HG03460 (cell line): ENCODE measurements at regions not wholly inside any gene's neighbourhood (a gene's known extent, or its start where the extent isn't known, plus 50 kb on each side); places are given as distances from the start of the nearest gene placed in this dataset.

Experiments used
- ATAC-seq: cut with Tn5 transposase; IDR thresholded peaks from one replicate; pipeline ENCODE4 v1.9.1; 2021; ENCODE audit not compliant: unreplicated experiment

DNA sequence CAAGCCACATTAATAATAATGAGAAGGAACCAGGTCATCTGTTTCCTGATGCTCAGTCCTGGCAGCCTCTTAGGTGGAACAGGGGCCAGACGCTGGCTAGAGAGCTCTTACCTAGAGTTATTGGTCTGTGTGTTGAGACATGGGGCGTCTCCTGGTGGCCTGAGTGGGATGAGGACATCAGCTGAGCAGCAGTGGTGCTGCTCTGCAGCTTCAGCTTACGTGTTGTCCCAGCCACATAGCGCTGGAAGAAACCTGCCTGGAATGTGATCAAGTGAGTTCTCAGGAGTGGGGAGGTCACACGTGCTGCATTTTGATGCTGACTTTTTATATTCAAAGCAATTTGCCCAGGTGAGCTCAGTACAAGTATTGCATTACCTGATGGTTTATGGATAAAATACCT lies 355.4 kb downstream of the CDH26 start:
- no peak for ATAC-seq

DNA sequence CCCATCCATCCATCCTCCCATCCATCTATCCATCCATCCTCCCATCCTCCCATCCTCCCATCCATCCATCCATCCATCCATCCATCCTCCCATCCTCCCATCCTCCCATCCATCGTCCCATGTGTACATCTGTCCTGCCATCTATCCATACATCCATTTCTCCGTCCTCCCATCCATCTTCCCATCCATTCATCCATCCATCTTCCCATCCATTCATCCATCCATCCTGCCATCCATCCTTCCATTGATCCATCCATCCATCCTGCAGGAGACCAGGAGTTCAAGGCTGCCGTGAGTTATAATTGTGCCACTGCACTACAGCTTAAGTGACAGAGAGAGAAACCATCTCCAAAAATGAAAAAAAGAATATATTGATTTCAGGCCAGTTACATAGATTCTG lies 356.5 kb downstream of the CDH26 start:
- ATAC-seq, result no peak

DNA sequence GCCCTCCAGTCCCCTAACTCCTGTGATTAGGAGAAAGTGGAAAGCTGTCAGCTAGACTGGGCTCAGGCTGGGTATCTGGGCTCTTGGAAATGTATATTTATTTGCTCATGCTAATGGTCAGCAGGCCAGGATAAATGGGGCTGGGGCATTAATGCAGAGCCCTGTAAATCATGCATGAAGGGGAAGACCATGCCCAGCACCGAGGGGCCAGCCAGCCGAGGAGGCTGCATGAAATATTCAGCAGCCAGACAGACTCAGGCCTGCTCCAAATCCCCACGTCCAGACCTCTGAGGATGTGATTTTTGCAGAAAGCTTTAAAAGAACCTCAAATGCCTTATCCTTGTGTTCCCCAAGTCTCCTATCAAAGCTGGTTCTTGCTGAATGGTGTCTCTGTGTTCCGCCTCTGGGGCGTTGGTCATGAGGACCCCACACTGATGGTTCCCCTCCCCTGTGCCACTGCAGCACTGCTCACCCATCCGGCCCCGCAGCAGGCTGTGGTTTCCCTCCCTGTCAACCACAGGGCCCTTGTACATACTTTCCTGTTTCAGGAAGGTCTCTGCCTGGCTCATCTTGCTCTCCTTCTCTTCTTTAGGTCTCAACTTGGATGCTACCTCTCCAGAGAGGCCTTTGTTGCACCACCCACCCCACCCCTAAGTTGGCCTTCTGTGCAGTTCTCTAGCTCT lies 358.4 kb downstream of the CDH26 start:
- ATAC-seq, result no peak

DNA sequence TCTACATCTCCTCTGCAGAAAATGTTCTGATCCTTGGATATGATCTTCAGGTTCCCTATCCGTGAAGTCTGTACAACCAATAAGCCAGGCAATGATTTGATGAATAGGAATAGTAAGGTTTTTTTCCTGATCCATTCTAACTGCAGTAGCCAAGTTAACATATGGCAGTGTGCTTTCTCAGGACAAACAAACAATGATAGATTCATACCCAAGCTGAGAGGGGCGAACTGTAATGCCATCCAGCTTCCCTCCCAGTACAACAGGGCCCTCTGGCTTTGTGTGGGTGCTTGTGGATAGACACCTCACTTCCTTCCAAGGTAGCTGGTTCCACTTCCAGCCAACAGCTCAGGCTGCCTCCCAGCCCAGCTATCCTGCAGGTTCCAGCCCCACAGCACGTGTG lies 359.2 kb downstream of the CDH26 start:
- ATAC-seq, result no peak

DNA sequence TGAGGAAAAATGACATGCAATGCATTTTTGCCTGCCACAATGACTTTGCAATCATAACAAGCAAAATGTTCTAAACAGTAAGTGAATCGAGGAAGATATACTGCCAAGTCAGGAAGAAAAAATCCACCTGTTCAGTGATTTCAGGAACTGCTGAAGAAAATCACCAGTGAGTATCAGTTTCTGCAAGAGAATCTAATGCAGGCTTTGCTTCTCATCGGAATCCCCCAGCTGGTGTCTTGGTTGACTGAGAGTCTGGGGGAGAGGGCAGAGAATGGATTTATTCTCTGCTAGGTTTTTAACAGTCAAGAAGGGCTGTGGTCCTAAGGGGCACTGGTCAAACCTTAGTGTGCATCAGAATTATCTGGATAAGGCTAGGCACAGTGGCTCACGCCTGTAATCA lies 363.4 kb downstream of the CDH26 start:
- ATAC-seq, result no peak

DNA sequence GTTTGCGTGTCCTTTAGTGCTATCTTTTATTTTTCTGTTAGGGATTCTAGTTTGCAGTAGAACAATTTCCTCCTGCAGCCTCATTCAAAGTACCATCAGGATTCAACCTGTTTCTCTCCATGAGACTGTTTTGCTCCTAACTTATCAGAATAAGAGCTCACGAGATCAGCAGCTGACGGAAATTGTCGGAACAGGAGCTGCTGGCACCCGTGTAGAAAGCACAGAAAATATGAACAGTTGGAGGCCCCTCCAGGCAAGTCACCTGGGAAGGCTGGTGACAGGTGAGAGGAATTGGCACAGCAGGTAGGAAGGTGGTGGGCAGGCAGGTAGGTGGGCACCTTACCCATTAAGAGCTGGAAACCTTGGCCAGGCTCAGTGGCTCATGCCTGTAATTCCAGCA lies 368.6 kb downstream of the CDH26 start:
- no peak for ATAC-seq

DNA sequence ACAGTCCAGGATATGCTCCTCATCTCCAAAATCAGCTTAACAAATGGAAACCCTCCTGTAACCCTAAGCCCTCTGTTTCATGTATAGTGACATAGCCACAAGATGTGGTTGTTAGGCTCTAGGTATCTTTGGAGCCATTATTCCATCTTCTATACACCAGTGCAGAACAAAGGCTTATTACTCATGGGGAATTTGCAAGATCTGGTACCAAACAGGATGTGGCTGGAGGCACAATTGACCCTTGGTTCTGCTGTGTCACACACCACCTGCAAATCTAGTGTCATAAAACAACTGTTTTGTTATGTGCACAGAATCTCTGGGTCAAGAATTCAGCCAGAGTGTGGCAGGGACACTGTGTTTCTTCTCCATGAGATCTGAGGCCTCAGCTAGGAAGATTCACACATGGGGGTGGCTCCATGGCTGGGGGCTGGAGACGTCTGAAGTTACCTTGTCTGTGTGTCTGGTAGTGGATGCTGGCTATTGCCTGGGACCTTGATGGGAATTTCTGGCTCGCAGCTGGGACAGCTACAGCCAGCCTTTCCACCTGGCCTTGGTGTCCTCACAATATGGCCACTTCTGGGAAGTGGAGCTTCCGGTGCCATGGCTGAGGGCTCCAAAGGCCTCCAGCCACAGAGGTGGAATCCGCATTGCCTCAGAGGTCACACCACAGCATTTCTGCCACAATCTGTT lies 369.9 kb downstream of the CDH26 start:
- no peak for ATAC-seq

DNA sequence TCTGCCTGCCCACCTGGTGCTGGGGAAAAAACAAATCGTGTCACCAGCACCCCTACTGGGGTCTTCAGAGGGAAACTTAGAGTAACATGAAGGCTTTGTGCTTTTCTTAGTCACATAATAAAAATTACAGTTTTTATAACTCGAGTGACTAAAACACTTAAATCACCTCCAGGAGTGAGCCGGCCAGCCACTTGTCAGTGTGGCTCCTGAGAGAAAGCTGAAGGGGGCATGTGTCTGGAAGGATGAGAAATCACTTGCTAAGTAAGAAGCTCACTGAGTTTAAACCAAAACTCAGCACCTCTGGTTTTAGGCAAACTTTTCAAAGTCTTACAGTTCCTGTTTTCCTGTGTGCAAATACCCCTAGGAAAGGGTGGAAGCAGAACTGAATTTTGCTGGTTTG lies 372.2 kb downstream of the CDH26 start:
- ATAC-seq, result no peak

DNA sequence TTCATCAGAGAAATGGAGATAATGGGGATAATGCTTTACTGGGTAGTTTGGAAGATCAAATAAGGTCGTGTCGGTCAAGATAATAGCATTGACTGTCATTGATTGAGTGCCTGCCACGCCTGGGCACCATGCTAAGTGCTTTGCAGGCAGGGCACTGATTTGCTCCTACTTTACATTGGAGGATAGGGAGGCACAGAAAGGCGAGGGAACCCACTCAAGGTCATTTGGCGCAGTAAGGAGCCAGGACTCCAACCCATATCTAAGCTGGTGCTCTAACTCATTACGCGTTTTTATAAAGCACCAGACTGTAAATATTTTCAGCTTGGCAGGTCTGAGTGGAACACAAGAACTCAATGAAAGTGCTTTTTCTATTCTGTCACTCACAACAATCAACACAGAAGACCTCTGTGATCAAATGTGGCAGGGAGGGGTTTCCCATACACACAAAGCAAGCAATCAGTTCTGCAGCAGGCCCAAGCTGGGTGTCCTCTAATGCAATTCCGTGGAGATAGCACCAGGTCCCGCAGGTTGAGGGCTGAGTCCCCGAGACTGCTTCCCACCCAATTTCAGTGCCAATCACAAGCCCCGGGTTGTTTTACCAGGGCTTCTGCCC lies 373.6 kb downstream of the CDH26 start:
- no peak for ATAC-seq

DNA sequence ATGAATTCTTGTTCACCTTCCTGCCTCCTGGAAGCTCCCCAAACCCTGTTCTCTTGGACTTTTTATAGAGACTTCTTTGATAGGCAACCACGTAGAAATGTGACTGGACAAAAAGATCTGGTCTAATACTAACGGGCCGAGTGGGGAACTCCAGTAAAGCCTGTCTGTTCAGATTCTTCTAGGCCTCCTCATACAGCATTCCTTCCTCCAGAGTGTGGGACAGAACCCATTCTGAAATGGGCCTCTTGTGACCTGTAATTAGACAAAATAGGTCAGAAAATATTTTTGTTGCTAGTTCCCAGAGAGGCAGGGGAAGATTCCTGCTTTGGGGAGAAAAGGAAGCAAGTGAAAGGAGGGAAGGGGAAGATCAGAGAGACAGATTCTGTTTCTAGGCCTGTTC lies 374.3 kb downstream of the CDH26 start:
- no peak for ATAC-seq

DNA sequence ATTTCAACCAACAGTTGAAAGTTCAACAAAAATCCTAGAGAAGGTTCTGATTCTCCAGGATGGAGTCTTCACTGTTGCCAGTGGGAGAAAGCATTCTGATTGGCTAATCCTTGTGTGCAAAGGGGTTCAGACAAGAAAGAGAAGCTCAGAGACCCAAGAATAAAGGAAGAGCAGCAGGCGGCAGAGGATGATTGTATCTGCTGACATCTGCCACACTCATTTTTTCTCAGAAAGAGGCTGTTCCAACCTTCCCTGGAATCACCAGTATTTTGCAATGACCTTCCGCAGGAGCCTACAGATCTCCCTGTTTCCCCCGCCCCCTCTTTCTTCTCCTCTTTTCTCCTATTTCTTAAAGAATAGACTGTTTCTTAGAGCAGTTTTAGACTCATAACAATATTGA lies 376.7 kb downstream of the CDH26 start:
- ATAC-seq, result no peak

DNA sequence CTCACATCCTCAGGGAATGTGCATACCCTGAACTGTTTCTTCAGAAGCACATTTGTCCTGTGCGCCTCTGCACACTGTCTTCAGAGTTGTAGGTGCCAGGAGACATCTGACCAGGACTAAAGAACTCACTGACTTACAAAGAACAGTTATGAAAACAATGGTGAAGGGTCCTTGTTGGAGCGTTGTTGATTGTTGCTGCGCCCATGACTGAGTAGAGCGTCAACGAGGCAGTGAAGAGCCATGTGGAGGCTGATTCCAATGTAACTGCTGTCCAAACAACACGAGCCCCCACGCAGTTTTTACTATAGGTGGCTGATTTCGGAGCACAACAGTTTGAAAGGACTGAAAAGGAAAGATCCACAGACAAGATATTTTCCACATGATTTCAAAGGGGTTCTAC lies 380.3 kb downstream of the CDH26 start:
- no peak for ATAC-seq

DNA sequence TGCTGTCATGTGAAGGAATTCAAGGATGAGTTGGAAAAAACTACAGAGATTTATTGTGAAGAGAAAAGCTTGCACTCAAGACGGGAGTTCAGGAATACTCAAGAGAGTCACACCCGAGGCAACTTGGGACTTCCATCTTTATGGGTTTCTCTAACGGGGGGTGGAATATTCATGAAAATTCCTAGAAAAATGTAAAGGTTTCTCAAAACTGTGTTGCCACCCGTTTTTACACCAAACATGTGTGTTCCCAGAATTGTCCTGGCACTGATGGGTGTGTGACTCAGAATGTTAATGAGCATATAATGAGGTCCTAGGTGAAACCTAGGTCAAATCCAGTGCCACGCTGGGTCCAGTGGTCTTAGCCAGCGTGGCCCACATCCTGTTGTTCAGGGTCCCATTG lies 381.5 kb downstream of the CDH26 start:
- no peak for ATAC-seq

DNA sequence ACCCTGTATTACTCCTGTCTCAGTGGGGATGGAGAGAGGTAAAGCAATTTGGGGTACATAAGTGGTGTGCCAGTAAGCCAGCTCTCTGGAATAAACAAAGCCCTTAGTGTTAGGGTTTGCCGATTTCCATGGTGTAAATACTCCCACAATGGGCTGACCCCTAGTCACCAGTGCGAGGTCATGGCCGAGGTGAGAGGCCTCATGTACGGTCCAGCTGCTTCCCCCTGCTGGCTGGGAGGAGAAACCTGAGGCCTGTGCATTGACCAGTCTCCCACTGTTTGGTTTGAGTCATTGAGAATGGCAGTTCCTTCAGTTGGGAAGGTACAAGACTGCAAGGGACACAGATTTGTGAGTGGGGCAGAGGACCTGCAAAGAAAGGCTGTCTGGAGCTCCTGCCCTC lies 382.0 kb downstream of the CDH26 start:
- no peak for ATAC-seq

DNA sequence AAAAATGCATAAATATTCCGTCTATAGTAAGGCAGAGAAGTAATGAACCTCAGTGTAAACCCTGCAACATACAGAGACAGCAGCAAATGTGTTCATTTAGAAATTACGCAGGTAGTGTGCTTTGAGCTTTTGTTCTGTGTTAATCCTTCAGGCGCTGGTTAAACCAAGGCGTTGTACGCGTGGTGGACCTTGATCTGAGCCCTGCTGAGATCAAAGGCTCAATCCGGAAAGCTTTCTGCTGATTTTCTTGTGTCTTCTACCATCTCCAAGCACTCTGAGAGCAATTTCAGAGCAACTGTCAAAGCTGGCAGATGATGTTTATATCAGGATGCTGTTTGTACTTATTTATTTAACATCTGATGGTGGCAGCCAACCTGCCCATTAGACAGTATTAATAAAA lies 382.8 kb downstream of the CDH26 start:
- ATAC-seq, result no peak

DNA sequence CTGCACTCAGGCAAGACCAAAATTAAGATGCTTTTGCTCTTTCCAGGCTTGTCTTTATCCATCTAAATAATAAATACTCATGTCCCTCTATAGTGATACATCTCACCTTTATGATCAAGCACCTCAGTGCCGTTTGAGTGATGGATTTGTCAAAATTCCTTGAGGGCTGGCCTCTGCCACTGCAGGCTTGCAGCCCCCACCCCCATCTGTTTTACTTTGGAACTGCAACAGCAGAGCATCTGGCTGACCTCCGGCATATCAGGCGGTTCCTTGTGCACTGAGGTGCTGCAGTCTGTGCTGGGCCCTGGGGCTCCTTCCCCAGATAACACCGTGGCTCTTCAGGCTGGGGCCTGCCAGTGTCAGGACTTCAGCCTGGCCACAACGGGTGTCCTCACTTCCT lies 386.9 kb downstream of the CDH26 start:
- no peak for ATAC-seq

DNA sequence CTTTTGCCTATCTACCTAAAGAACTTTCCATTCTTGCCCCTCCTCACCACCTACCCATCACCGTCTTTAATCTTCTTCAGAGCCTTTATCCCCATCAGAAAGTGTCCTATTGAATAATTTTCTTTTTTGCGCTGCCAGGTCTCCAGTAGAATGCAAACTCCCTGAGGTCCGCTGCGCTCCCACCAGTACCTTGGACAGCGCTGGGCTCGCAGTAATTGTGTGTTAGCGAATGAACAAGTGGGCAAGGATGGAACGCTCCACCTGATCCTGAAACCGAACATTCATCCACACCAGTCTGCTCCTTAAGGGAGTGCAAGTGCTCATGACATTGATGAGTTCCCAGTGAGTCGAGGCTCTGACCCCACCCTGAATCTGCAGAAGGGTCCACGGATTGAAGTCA lies 391.2 kb downstream of the CDH26 start:
- ATAC-seq, result no peak

DNA sequence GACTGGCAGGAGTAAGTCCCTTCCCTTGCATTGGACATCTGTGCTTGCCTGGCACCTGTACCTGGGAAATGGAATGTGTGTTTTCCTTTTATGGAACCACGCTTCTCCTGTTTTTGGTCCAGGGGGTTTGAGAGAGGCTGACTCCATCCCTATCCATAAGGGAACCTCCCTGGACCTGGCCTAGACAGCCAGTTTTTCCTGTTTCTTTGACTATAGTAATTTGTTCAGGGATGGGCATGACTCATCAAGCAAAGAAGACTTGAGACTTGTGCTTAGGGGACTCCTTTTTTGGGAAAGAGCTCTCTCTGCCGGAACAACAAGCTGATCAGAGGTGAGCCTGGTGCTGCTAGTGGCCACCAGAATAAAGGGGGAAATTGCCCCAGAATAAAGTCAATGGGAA lies 393.8 kb downstream of the CDH26 start:
- ATAC-seq, result no peak

DNA sequence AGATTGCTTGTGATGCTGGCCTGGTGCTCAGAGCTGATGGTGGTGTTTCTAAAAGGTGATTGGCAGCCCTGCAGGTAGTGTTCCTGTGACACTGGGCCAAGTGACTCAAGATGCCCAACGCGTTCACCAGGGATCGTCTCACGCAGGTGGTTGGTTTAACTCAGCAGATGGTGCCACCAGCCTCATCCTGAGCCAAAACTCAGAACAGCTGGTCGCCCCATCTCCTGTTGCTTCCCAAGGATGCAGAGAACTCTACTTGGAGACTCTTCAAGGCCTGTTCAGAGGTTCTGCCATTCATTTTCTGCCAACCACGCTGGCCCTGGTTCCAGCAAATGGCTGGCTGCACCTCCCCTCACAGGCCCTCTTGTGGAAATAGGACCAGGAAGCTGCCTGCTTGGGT lies 394.4 kb downstream of the CDH26 start:
- no peak for ATAC-seq

DNA sequence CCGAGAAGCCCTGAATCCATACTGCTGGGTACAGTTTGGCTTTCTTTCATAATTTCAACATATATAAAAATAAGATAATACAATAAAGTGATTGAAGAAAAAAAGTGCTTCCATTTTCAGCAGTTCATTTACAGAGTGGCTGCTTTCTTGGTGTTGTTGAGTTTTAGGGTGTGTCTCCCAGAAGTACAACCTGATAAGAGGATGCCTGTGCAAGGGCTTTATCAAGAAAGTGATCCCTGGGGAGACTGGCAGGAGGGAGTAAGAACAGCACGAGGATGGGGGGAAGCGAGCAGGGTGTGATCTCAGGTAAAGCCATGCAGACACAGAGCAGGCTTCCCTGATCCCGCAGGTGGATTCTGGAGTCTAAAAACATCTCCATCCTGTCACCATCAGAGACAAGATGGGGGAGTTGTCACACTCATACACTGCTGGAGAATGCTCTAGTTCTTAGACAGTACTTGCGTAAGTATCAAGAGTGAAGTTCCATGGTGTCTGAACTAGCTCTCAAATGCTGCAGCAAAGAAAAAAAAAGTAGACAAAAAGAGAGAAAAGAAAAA lies 395.9 kb downstream of the CDH26 start:
- no peak for ATAC-seq

DNA sequence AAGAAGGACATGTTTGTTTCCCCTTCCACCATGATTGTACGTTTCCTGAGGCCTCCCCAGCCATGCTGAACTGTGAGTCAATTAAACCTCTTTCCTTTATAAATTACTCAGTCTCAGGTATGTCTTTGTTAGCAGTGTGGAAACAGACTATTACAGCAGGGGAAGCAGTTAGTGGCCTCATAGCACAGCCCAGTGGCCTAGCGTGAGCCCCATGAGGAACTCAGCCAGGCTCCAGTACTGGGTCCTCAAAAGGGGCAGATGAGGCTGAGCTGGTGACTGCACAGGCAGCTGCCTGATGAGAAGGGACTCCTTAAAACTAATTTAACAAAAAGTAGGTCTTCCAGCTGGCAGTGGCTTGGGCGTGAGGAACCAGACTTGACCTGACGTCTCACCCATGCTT lies 399.9 kb downstream of the CDH26 start:
- no peak for ATAC-seq

DNA sequence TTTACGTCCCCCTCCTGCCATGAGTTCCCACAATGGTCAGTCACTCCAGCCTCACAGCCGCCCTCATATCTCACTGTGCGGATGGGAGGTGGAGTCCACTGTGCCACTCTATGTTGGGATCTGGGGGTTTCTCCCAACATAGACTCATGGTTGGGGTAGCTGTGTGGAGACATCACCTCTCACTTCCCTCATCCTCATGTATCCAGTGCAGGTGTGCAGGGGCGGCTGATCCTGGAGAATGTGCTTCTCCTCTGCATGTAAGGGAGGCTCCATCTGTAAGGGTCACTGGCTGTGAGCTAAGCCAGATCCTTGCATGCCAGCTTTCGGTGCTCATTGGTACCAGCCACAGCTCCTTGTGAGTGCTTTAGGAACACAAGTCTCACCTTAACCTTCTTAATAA lies 400.8 kb downstream of the CDH26 start:
- ATAC-seq, result no peak
